HEK293 (cell line): ENCODE measurements at regions not wholly inside any gene's neighbourhood (a gene's known extent, or its start where the extent isn't known, plus 50 kb on each side); places are given as distances from the start of the nearest gene placed in this dataset.

Experiments used
- CTCF ChIA-PET: fragments of 350-600 bp; formaldehyde crosslinking; extraction: SDS; loops from one replicate; lab custom pipeline; 2021; ENCODE audit warnings: antibody characterized with exemption; lab: Yijun Ruan, JAX
- POLR2A ChIA-PET: fragments of 300-600 bp; formaldehyde crosslinking; extraction: SDS; loops from one replicate; lab custom pipeline; 2020; ENCODE audit warnings: antibody characterized with exemption, inconsistent platforms; lab: Yijun Ruan, JAX
- H3K27ac ChIP-seq: fragments of 200-500 bp; sonication (Bioruptor generic); 2 replicates; pipeline ENCODE4 v1.5.1; 2014; ENCODE audit warnings: low read depth, low read length, control low read depth, inconsistent platforms; ENCODE audit errors: extremely low read depth
- H3K36me3 ChIP-seq, 2 experiments: fragments of 200-500 bp in 1 of 2; sonication (Bioruptor generic) in 1 of 2; 1 replicate in 1 of 2; 2 replicates in 1 of 2; pipeline ENCODE4 v1.5.1; 2014 to 2017; ENCODE audit warnings: inconsistent platforms in 2 of 2, low read length in 2 of 2; ENCODE audit not compliant: control insufficient read depth in 2 of 2, insufficient read depth in 1 of 2
- H3K4me1 ChIP-seq: fragments of 200-500 bp; sonication (Bioruptor generic); 2 replicates; pipeline ENCODE4 v1.5.1; 2014; ENCODE audit warnings: mild to moderate bottlenecking, low read length, inconsistent platforms; ENCODE audit not compliant: control insufficient read depth, insufficient read depth
- H3K4me3 ChIP-seq: 2 replicates; pipeline ENCODE4 v1.5.1; 2011; ENCODE audit warnings: low read depth, mild to moderate bottlenecking, control low read depth, low read length, moderate library complexity
- H3K9me3 ChIP-seq: fragments of 200-500 bp; sonication (Bioruptor generic); 2 replicates; pipeline ENCODE4 v1.5.1; 2014; ENCODE audit warnings: low read depth, low read length, inconsistent platforms; ENCODE audit not compliant: control insufficient read depth, insufficient read depth
- IKZF3 ChIP-seq: fragments of 450-650 bp; IDR thresholded peaks from 2 replicates; pipeline ENCODE4 v1.5.0; 2018; ENCODE audit warnings: missing biosample characterization, mild to moderate bottlenecking, missing genetic modification characterization, moderate library complexity
- PRDM10 ChIP-seq: fragments of 450-650 bp; formaldehyde crosslinking; IDR thresholded peaks from 2 replicates; pipeline ENCODE4 v1.5.1; 2016; ENCODE audit warnings: missing biosample characterization, missing genetic modification characterization
- SALL2 ChIP-seq: fragments of 450-650 bp; formaldehyde crosslinking; IDR thresholded peaks from 2 replicates; pipeline ENCODE4 v1.5.0; 2017; ENCODE audit warnings: missing biosample characterization, mild to moderate bottlenecking, missing genetic modification characterization, borderline replicate concordance
- WT1 ChIP-seq: fragments of 450-650 bp; formaldehyde crosslinking; IDR thresholded peaks from 2 replicates; pipeline ENCODE4 v1.5.1; 2016; ENCODE audit warnings: missing biosample characterization, missing genetic modification characterization
- YY1 ChIP-seq: fragments of 450-650 bp; formaldehyde crosslinking; IDR thresholded peaks from 2 replicates; pipeline ENCODE4 v1.5.1; 2018; ENCODE audit warnings: missing biosample characterization, missing genetic modification characterization
- ZBTB21 ChIP-seq: fragments of 450-650 bp; formaldehyde crosslinking; IDR thresholded peaks from 2 replicates; pipeline ENCODE4 v1.5.1; 2017; ENCODE audit warnings: missing biosample characterization, missing genetic modification characterization
- ZNF132 ChIP-seq: fragments of 450-650 bp; formaldehyde crosslinking; IDR thresholded peaks from 2 replicates; pipeline ENCODE4 v1.5.1; 2017; ENCODE audit warnings: missing biosample characterization, missing genetic modification characterization, borderline replicate concordance
- ZNF341 ChIP-seq: fragments of 450-650 bp; formaldehyde crosslinking; IDR thresholded peaks from 2 replicates; pipeline ENCODE4; 2016; ENCODE audit warnings: low read depth, missing biosample characterization, missing genetic modification characterization
- ZNF426 ChIP-seq: fragments of 450-650 bp; formaldehyde crosslinking; IDR thresholded peaks from 2 replicates; pipeline ENCODE4 v1.5.1; 2017; ENCODE audit warnings: missing biosample characterization, missing genetic modification characterization, mild to moderate bottlenecking, inconsistent platforms, moderate library complexity
- ZNF433 ChIP-seq: fragments of 450-650 bp; formaldehyde crosslinking; IDR thresholded peaks from 2 replicates; pipeline ENCODE4 v1.5.1; 2016; ENCODE audit warnings: missing biosample characterization, missing genetic modification characterization, low read depth
- ZNF449 ChIP-seq: fragments of 450-650 bp; formaldehyde crosslinking; IDR thresholded peaks from 2 replicates; pipeline ENCODE4 v1.5.1; 2017; ENCODE audit warnings: missing biosample characterization, mild to moderate bottlenecking, missing genetic modification characterization, moderate library complexity
- ZNF555 ChIP-seq: fragments of 450-650 bp; formaldehyde crosslinking; conservative IDR thresholded peaks from 2 replicates; pipeline ENCODE4 v1.5.1; 2017; ENCODE audit warnings: missing biosample characterization, mild to moderate bottlenecking, missing genetic modification characterization, inconsistent platforms
- ZNF558 ChIP-seq: fragments of 450-650 bp; formaldehyde crosslinking; IDR thresholded peaks from 2 replicates; pipeline ENCODE4 v1.5.1; 2016; ENCODE audit warnings: missing biosample characterization, missing genetic modification characterization
- ZNF571 ChIP-seq: fragments of 450-650 bp; formaldehyde crosslinking; IDR thresholded peaks from 2 replicates; pipeline ENCODE4 v1.5.0; 2017; ENCODE audit warnings: missing biosample characterization, missing genetic modification characterization
- ZNF629 ChIP-seq: fragments of 450-650 bp; formaldehyde crosslinking; IDR thresholded peaks from 2 replicates; pipeline ENCODE4 v1.5.1; 2017; ENCODE audit warnings: missing biosample characterization, missing genetic modification characterization
- ZNF660 ChIP-seq: fragments of 450-650 bp; IDR thresholded peaks from 2 replicates; pipeline ENCODE4 v1.5.1; 2018; ENCODE audit warnings: missing biosample characterization, mild to moderate bottlenecking, missing genetic modification characterization

GRCh38 chr5:174834081-174834480 is 109.7 kb downstream of the MSX2 start:
- ChIA-PET CTCF (interaction anchor here (0.9 kb wide), 1 partner anchor 77 kb away, joined by 3 read pairs; no protein-coding TSS in a partner anchor), POLR2A (no interaction called here)
- Histone ChIP-seq H3K27ac (no peak overlapping the region), H3K36me3 (no peaks in the 10 kb centered on the region), H3K9me3 (no peaks in the 10 kb centered on the region), H3K4me1 (peaks cover 5% of the 10 kb centered on the region; the same call in 1 of the 2 replicates), H3K4me3 (no peak overlapping the region)
- TF ChIP-seq ZNF571 (tag by site-specific recombination), result no peak
- no peak for TF ChIP-seq IKZF3 (tag by site-specific recombination)
- TF ChIP-seq WT1 (tag by site-specific recombination), result no peak
- TF ChIP-seq YY1 (tag by site-specific recombination), result no peak
- no peak for TF ChIP-seq ZNF558 (tag by site-specific recombination)
- no peak for TF ChIP-seq ZBTB21 (tag by site-specific recombination)
- no peak for TF ChIP-seq ZNF426

- Histone ChIP-seq H3K9me3 (no peaks in the 10 kb centered on the region), H3K4me3 (no peak overlapping the region), H3K36me3 (no peaks in the 10 kb centered on the region), H3K27ac (no peak overlapping the region), H3K4me1 (peaks cover 9% of the 10 kb centered on the region)
- TF ChIP-seq ZNF433 (no peak), ZNF341 (no peak), ZNF660 (tag by site-specific recombination) (no peak), ZNF629 (tag by site-specific recombination) (no peak), SALL2 (tag by site-specific recombination) (no peak)
- ChIA-PET CTCF (interaction anchor here (0.6 to 2.9 kb wide), 4 partner anchors 12 to 812 kb away, joined by 3 to 9 read pairs (median 5); no protein-coding TSS in a partner anchor), POLR2A (no interaction called here)
These were observed 108.4 kb downstream of the MSX2 start for GRCh38 chr5:174832811-174833210.

DNA sequence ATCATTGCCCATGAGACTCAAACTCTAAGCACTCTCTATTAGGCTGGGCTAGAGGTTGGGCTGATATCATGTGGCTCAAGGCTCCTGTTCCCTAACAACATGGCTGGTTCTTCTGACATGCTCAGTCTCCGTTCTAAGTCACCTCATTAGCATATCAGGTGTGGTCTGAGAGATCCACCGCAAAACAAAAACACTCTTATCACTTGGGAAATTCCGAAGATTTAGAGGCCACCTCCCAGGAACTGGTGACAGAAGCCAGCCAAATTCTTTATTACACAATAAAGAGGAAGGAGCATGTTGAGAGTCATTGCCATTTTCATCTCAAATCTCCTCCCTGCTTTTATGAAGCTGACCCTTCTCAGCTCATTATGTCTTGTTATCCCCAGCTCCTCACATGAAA is 107.6 kb downstream of the MSX2 start:
- H3K9me3 ChIP-seq, result no peaks in the 10 kb centered on the region
- H3K36me3 ChIP-seq, result no peaks in the 10 kb centered on the region
- CTCF ChIA-PET, result interaction anchor here (0.6 to 2.9 kb wide), 2 partner anchors 11 to 145 kb away, joined by 7 to 9 read pairs; no protein-coding TSS in a partner anchor
- no peak overlapping the region for H3K27ac ChIP-seq
- no peak overlapping the region for H3K4me3 ChIP-seq
- POLR2A ChIA-PET, result no interaction called here
- no peak for TF ChIP-seq ZNF132 (tag by site-specific recombination)
- no peak for TF ChIP-seq PRDM10
- TF ChIP-seq ZNF555 (tag by site-specific recombination), result peak; percentile 21; the same call in 1 of the 2 replicates
- TF ChIP-seq ZNF449 (tag by site-specific recombination), result peak; percentile 68; the same call in 1 of the 2 replicates
- peaks cover 9% of the 10 kb centered on the region for H3K4me1 ChIP-seq
